CD14-positive monocyte (primary cell): ENCODE measurements at regions not wholly inside any gene's neighbourhood (a gene's known extent, or its start where the extent isn't known, plus 50 kb on each side); places are given as distances from the start of the nearest gene placed in this dataset.
"Not testable (repeated sequence)": the region's sequence is repeated elsewhere in the genome, so short reads cannot be mapped to it uniquely, and the experiment has no call there.

Experiments used
- DNase-seq, 3 donors: peaks; one replicate each; pipeline ENCODE4 v3.0.0-alpha.2; 2011 to 2022
- H2AFZ ChIP-seq: 2 replicates; pipeline ENCODE4 v1.6.0; 2012; ENCODE audit warnings: mild to moderate bottlenecking, low read depth, low read length, inconsistent platforms; ENCODE audit not compliant: insufficient read depth, poor library complexity, severe bottlenecking
- H3K27ac ChIP-seq, 2 donors: 1 replicate in 1 of 2; 2 replicates in 1 of 2; pipeline ENCODE4 v1.5.1; 2012 to 2013; ENCODE audit warnings: low read length in 2 of 2, control low read depth in 1 of 2, inconsistent platforms in 1 of 2, low read depth in 1 of 2, mild to moderate bottlenecking in 1 of 2
- H3K27me3 ChIP-seq, 2 donors: one replicate each; pipeline versions ENCODE4 v1.6.0 to v1.6.1; 2011 to 2013; ENCODE audit warnings: low read length in 2 of 2; ENCODE audit not compliant: control insufficient read depth in 2 of 2, insufficient read depth in 2 of 2
- H3K36me3 ChIP-seq, 2 donors: replicated peaks in 1 of 2; 1 replicate in 1 of 2; 2 replicates in 1 of 2; pipeline versions ENCODE4 v1.5.1 to v1.6.1; 2012 to 2013; ENCODE audit warnings: low read length in 2 of 2, control low read depth in 1 of 2, inconsistent platforms in 1 of 2, mild to moderate bottlenecking in 1 of 2; ENCODE audit not compliant: insufficient read depth in 2 of 2, control insufficient read depth in 1 of 2
- H3K4me1 ChIP-seq, 2 donors: 1 replicate in 1 of 2; 2 replicates in 1 of 2; pipeline versions ENCODE4 v1.5.1 to v1.6.1; 2012 to 2013; ENCODE audit warnings: low read length in 2 of 2, control low read depth in 1 of 2, inconsistent platforms in 1 of 2, mild to moderate bottlenecking in 1 of 2, moderate library complexity in 1 of 2; ENCODE audit not compliant: insufficient read depth in 2 of 2, control insufficient read depth in 1 of 2
- H3K4me2 ChIP-seq: replicated peaks from 2 replicates; pipeline ENCODE3; 2012; ENCODE audit warnings: low read length, moderate library complexity, mild to moderate bottlenecking; ENCODE audit not compliant: poor library complexity, severe bottlenecking; ENCODE audit errors: extremely low read depth
- H3K4me3 ChIP-seq, 3 experiments: fragments of 200-600 bp in 1 of 3; sonication (generic) in 1 of 3; replicated peaks in 1 of 3; 1 replicate in 2 of 3; 2 replicates in 1 of 3; pipeline ENCODE4 v1.5.1; 2011 to 2013; ENCODE audit warnings: low read length in 3 of 3, mild to moderate bottlenecking in 3 of 3, control low read depth in 2 of 3, low read depth in 2 of 3, inconsistent platforms in 1 of 3, moderate library complexity in 1 of 3
- H3K79me2 ChIP-seq: 2 replicates; pipeline ENCODE4 v1.6.0; 2012; ENCODE audit warnings: mild to moderate bottlenecking, control low read depth, inconsistent platforms, low read length, moderate library complexity; ENCODE audit not compliant: insufficient read depth
- H3K9ac ChIP-seq: 2 replicates; pipeline ENCODE4 v1.6.0; 2017; ENCODE audit warnings: low read length, mild to moderate bottlenecking; ENCODE audit not compliant: insufficient read depth, poor library complexity, severe bottlenecking
- H3K9me3 ChIP-seq, 2 donors: replicated peaks in 1 of 2; 1 replicate in 1 of 2; 2 replicates in 1 of 2; pipeline versions ENCODE4 v1.5.1 to v1.6.1; 2012 to 2013; ENCODE audit warnings: low read length in 2 of 2, control low read depth in 1 of 2; ENCODE audit not compliant: control insufficient read depth in 1 of 2, insufficient read depth in 1 of 2
- H4K20me1 ChIP-seq: 2 replicates; pipeline ENCODE4 v1.6.0; 2012; ENCODE audit warnings: mild to moderate bottlenecking, low read length, control low read depth, moderate library complexity; ENCODE audit not compliant: insufficient read depth
- H3K27ac Mint-ChIP-seq, 7 donors: one replicate each; pipeline ENCODE4 v1.8.0; 2020; ENCODE audit warnings: mild to moderate bottlenecking in 7 of 7, mixed read lengths in 7 of 7, moderate library complexity in 6 of 7, inconsistent platforms in 2 of 7
- H3K27me3 Mint-ChIP-seq, 3 donors: one replicate each; pipeline ENCODE4 v1.8.0; 2021 to 2022; ENCODE audit warnings: low read depth in 3 of 3, mild to moderate bottlenecking in 3 of 3, mixed read lengths in 3 of 3, moderate library complexity in 3 of 3, inconsistent platforms in 1 of 3
- H3K36me3 Mint-ChIP-seq, 2 donors: one replicate each; pipeline ENCODE4 v1.8.0; 2020; ENCODE audit warnings: mixed read lengths in 2 of 2, inconsistent platforms in 1 of 2, mild to moderate bottlenecking in 1 of 2
- H3K4me1 Mint-ChIP-seq: one replicate; pipeline ENCODE4 v1.8.0; 2020; ENCODE audit warnings: mild to moderate bottlenecking, mixed read lengths
- H3K4me3 Mint-ChIP-seq, 2 donors: one replicate each; pipeline ENCODE4 v1.8.0; 2020; ENCODE audit warnings: mild to moderate bottlenecking in 2 of 2, mixed read lengths in 2 of 2, moderate library complexity in 1 of 2
- H3K9me3 Mint-ChIP-seq, 7 donors: one replicate each; pipeline ENCODE4 v1.8.0; 2020 to 2022; ENCODE audit warnings: mixed read lengths in 7 of 7, mild to moderate bottlenecking in 6 of 7, moderate library complexity in 6 of 7, inconsistent platforms in 2 of 7
- WGBS: methylation state at CpG from one replicate; pipeline ENCODE4 v1.1.5; 2013; ENCODE audit warnings: missing lambda C conversion rate; ENCODE audit not compliant: insufficient coverage; 5-methylcytosine and 5-hydroxymethylcytosine counted together
- intact Hi-C, 2 donors: fragments of 100-400 bp; cut with micrococcal nuclease; formaldehyde crosslinking; loops; one replicate each; pipeline versions ENCODE4 v1.15.0 to v1.15.1; 2023
- TF ChIP-seq, protein P1 (sequence below): fragments of 200-600 bp; IDR thresholded peaks from one replicate; pipeline ENCODE4 v1.8.0; 2022; ENCODE audit warnings: antibody characterized with exemption, mild to moderate bottlenecking

DNA sequence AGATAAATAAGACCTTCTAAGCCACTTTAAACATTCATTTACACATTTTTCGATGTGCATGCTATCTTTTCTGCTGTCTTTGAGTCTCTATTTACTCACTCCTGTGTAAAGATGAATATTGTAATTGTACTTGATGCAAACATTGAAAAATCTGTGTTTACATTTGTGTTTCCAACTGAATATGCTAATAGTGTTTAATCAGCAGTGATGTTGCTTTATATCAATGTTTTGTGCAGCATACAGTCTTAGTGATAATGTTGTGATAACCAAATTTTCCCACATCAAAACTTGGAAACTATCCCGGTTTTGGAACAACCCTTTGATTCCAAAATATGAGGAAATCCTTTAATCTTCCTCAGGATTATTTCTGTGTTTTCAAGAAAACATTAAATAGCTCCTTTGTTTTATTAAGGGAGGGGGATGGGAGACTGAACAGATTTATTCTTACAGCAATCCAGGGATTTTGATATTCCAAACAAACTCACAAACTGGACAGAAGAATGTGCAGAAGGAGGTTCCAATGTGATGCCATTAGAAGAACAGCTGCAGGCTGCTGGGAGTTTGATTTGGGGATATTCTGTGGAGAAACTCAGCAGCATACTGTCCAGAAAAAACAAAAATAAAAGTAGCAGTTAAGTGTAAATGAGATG, 248.0 kb downstream of the S1PR1 start:
- no peaks in the 10 kb centered on the region for H3K4me1 Mint-ChIP-seq
- H3K27ac Mint-ChIP-seq = no peak overlapping the region
- no peaks in the 10 kb centered on the region for H3K27me3 ChIP-seq
- no peak overlapping the region for H3K4me3 ChIP-seq
- no peak overlapping the region for H2AFZ ChIP-seq
- intact Hi-C loops = no loop called here
- DNase-seq = no peak
- H3K79me2 ChIP-seq = no peaks in the 10 kb centered on the region
- TF ChIP-seq, protein P1, sequence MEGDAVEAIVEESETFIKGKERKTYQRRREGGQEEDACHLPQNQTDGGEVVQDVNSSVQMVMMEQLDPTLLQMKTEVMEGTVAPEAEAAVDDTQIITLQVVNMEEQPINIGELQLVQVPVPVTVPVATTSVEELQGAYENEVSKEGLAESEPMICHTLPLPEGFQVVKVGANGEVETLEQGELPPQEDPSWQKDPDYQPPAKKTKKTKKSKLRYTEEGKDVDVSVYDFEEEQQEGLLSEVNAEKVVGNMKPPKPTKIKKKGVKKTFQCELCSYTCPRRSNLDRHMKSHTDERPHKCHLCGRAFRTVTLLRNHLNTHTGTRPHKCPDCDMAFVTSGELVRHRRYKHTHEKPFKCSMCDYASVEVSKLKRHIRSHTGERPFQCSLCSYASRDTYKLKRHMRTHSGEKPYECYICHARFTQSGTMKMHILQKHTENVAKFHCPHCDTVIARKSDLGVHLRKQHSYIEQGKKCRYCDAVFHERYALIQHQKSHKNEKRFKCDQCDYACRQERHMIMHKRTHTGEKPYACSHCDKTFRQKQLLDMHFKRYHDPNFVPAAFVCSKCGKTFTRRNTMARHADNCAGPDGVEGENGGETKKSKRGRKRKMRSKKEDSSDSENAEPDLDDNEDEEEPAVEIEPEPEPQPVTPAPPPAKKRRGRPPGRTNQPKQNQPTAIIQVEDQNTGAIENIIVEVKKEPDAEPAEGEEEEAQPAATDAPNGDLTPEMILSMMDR = no peak
- no peaks in the 10 kb centered on the region for H4K20me1 ChIP-seq
- no peak overlapping the region for H3K9ac ChIP-seq
- no peaks in the 10 kb centered on the region for H3K36me3 Mint-ChIP-seq
- no peaks in the 10 kb centered on the region for H3K9me3 ChIP-seq
- no peak overlapping the region for H3K4me2 ChIP-seq
- no CpG with 5 or more reads among the region's 2 CpGs for WGBS
- H3K36me3 ChIP-seq = no peaks in the 10 kb centered on the region
- peaks cover 0 to 5% (median 0%) of the 10 kb centered on the region in 3 donors for H3K27me3 Mint-ChIP-seq
- no peak overlapping the region for H3K27ac ChIP-seq
- peaks cover 0 to 7% (median 5%) of the 10 kb centered on the region in 7 donors for H3K9me3 Mint-ChIP-seq
- H3K4me1 ChIP-seq = no peaks in the 10 kb centered on the region
- no peak overlapping the region for H3K4me3 Mint-ChIP-seq

DNA sequence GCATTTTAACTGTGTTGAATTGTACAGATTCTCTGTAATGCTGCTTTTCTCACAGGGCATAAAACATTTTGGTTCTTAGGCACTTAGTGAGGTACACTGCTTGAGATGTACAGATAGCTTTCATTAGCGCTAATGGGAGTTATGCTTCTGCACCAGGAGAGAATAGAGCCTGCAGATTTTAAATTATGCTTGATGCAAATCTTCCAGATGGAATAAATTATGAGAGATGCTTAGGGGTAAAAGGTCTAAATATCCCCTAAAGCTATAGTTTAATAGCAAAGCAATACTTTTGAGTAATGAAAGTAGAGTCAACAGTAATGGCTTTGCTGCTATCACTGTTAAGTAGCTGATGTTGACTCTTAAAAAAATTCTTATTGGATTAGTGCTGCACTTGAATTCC, 248.9 kb downstream of the S1PR1 start:
- H3K36me3 Mint-ChIP-seq = no peaks in the 10 kb centered on the region
- no peaks in the 10 kb centered on the region for H3K27me3 ChIP-seq
- H2AFZ ChIP-seq = no peak overlapping the region

GRCh38 chr1:101492144-101492543, 255.3 kb downstream of the S1PR1 start:
- DNase-seq, H3K27me3 ChIP-seq, H4K20me1 ChIP-seq, H2AFZ ChIP-seq, H3K79me2 ChIP-seq, H3K27ac ChIP-seq, H3K9me3 ChIP-seq, H3K4me1 Mint-ChIP-seq, H3K4me2 ChIP-seq, H3K4me3 ChIP-seq, H3K4me3 Mint-ChIP-seq, intact Hi-C loops, H3K36me3 Mint-ChIP-seq, H3K9ac ChIP-seq, H3K4me1 ChIP-seq, H3K36me3 ChIP-seq, H3K27ac Mint-ChIP-seq, H3K27me3 Mint-ChIP-seq: not testable (repeated sequence)
- peaks cover 0 to 10% (median 5%) of the 10 kb centered on the region in 7 donors for H3K9me3 Mint-ChIP-seq
- no CpG with 5 or more reads among the region's 1 CpG for WGBS

More for the DNA sequence above, 248.9 kb downstream of the S1PR1 start:
- no peak overlapping the region for H3K27ac Mint-ChIP-seq
- Histone ChIP-seq H3K4me1 (no peaks in the 10 kb centered on the region), H3K79me2 (no peaks in the 10 kb centered on the region), H3K27ac (no peak overlapping the region), H3K4me2 (no peak overlapping the region), H3K9ac (no peak overlapping the region), H3K9me3 (no peaks in the 10 kb centered on the region), H3K36me3 (no peaks in the 10 kb centered on the region), H4K20me1 (no peaks in the 10 kb centered on the region), H3K4me3 (no peak overlapping the region)
- peaks cover 0 to 5% (median 0%) of the 10 kb centered on the region in 3 donors for H3K27me3 Mint-ChIP-seq
- TF ChIP-seq, protein P1 = no peak
- 43% methylated on average over 1 of the region's 1 CpG for WGBS
- intact Hi-C loops = no loop called here
- no peak overlapping the region for H3K4me3 Mint-ChIP-seq
- peaks cover 0 to 8% (median 5%) of the 10 kb centered on the region in 7 donors for H3K9me3 Mint-ChIP-seq
- H3K4me1 Mint-ChIP-seq = no peaks in the 10 kb centered on the region
- no peak for DNase-seq
